GM12878 (cell line): ENCODE measurements at regions not wholly inside any gene's neighbourhood (a gene's known extent, or its start where the extent isn't known, plus 50 kb on each side); places are given as distances from the start of the nearest gene placed in this dataset.

Source experiments
- ATAC-seq: fragments of 200-7000 bp; cut with Tn5 transposase; 3 replicates; pipeline ENCODE4 v1.9.1; 2020; ENCODE audit warnings: mild to moderate bottlenecking, moderate library complexity
- BruUV-seq: library from RNA; stranded (reverse); fragments of 400-500 nt; replicated peaks from 2 replicates; lab custom pipeline; 2021; lab: Mats Ljungman, UMichigan
- CTCF ChIA-PET: fragments of 300-600 bp; sonication (Branson Sonifier 250); formaldehyde crosslinking; extraction: SDS; loops from one replicate; lab custom pipeline; 2021; ENCODE audit warnings: inconsistent platforms; lab: Yijun Ruan, JAX
- POLR2A ChIA-PET: fragments of 350-600 bp; formaldehyde crosslinking; extraction: SDS; loops from one replicate; lab custom pipeline; 2021; ENCODE audit warnings: inconsistent platforms; lab: Charles Lee
- RAD21 ChIA-PET: fragments of 300-600 bp; sonication (Branson Sonifier 250); formaldehyde crosslinking; loops from one replicate; lab custom pipeline; 2023; ENCODE audit warnings: antibody characterized with exemption; ENCODE audit not compliant: unreplicated experiment; lab: Charles Lee
- SMC1A ChIA-PET: fragments of 300-600 bp; sonication (Branson Sonifier 250); formaldehyde crosslinking; loops from one replicate; lab custom pipeline; 2023; ENCODE audit not compliant: unreplicated experiment, uncharacterized antibody; lab: Charles Lee
- DNase-seq: peaks from one replicate; pipeline ENCODE4 v3.0.0-alpha.2; 2011; ENCODE audit warnings: low read depth, low spot score
- FAIRE-seq: peaks from 3 replicates; lab custom pipeline; 2011; peaks lifted over from hg19 to GRCh38; lab: Jason Lieb, UNC
- H2AFZ ChIP-seq: 2 replicates; pipeline ENCODE4 v1.6.0; 2011; ENCODE audit warnings: low read depth, low read length, control low read depth; ENCODE audit not compliant: control insufficient read depth
- H3K27ac ChIP-seq: 2 replicates; pipeline ENCODE4 v1.5.1; 2011; ENCODE audit warnings: control low read depth; ENCODE audit not compliant: control insufficient read depth, insufficient read depth
- H3K27me3 ChIP-seq, 2 experiments: replicated peaks in 1 of 2; 2 replicates each; pipeline versions ENCODE4 v1.6.0 to v1.6.1; 2011; ENCODE audit warnings: low read length in 1 of 2; ENCODE audit not compliant: control insufficient read depth in 2 of 2, insufficient read depth in 2 of 2
- H3K36me3 ChIP-seq, 2 experiments: 2 replicates each; pipeline ENCODE4 v1.5.1; 2011; ENCODE audit warnings: low read length in 1 of 2; ENCODE audit not compliant: control insufficient read depth in 2 of 2, insufficient read depth in 2 of 2
- H3K4me1 ChIP-seq: 2 replicates; pipeline ENCODE4 v1.6.1; 2011; ENCODE audit warnings: mild to moderate bottlenecking, low read length, moderate library complexity, mixed read lengths; ENCODE audit not compliant: control insufficient read depth, insufficient read depth
- H3K4me2 ChIP-seq: 2 replicates; pipeline ENCODE4 v1.6.0; 2011; ENCODE audit warnings: control low read depth; ENCODE audit not compliant: control insufficient read depth, insufficient read depth
- H3K4me3 ChIP-seq: fragments of 200-600 bp; sonication (generic); 2 replicates; pipeline ENCODE4 v1.5.1; 2016
- H3K79me2 ChIP-seq: 2 replicates; pipeline ENCODE4 v1.6.0; 2011; ENCODE audit warnings: low read length; ENCODE audit not compliant: control insufficient read depth, insufficient read depth
- H3K9ac ChIP-seq: 2 replicates; pipeline ENCODE4 v1.8.0; 2011; ENCODE audit warnings: low read length, control low read depth, mixed read lengths; ENCODE audit not compliant: control insufficient read depth, insufficient read depth
- H3K9me3 ChIP-seq: replicated peaks from 3 replicates; pipeline ENCODE4 v1.5.1; 2011; ENCODE audit warnings: mild to moderate bottlenecking, low read length; ENCODE audit not compliant: control insufficient read depth, insufficient read depth
- H4K20me1 ChIP-seq: 2 replicates; pipeline ENCODE4 v1.6.0; 2011; ENCODE audit not compliant: control insufficient read depth, insufficient read depth
- BCL11A ChIP-seq: IDR thresholded peaks from 2 replicates; pipeline ENCODE4 v1.6.1; 2011; ENCODE audit warnings: low read depth, low read length
- CBX5 ChIP-seq: sonication (generic); IDR thresholded peaks from 2 replicates; pipeline ENCODE4 v1.6.1; 2016; ENCODE audit warnings: low read depth, moderate library complexity, mild to moderate bottlenecking, inconsistent platforms
- DPF2 ChIP-seq: fragments of 450-650 bp; IDR thresholded peaks from 2 replicates; pipeline ENCODE4 v1.6.1; 2017; ENCODE audit warnings: mild to moderate bottlenecking
- E2F4 ChIP-seq: IDR thresholded peaks from 2 replicates; pipeline ENCODE4 v1.6.1; 2012; ENCODE audit warnings: low read depth, low read length, improper control_type of control experiment
- EGR1 ChIP-seq, 2 experiments: IDR thresholded peaks; 1 replicate in 1 of 2; 2 replicates in 1 of 2; pipeline ENCODE4 v1.6.1; 2011 to 2012; ENCODE audit warnings: low read depth in 2 of 2, low read length in 2 of 2, borderline replicate concordance in 1 of 2, mild to moderate bottlenecking in 1 of 2, moderate library complexity in 1 of 2
- MAX ChIP-seq: IDR thresholded peaks from 2 replicates; pipeline ENCODE4 v1.6.1; 2012; ENCODE audit warnings: low read depth, low read length, improper control_type of control experiment
- MYB ChIP-seq: fragments of 150-350 bp; IDR thresholded peaks from 2 replicates; pipeline ENCODE4 v1.6.1; 2014; ENCODE audit warnings: mild to moderate bottlenecking, low read depth, low read length, borderline replicate concordance
- NR2C2 ChIP-seq: IDR thresholded peaks from 2 replicates; pipeline ENCODE4 v1.6.1; 2011; ENCODE audit warnings: borderline replicate concordance, low read depth; ENCODE audit not compliant: control insufficient read depth, insufficient read length
- POU2F2 ChIP-seq: IDR thresholded peaks from 3 replicates; pipeline ENCODE4 v1.6.1; 2011; ENCODE audit warnings: low read depth, mild to moderate bottlenecking, low read length, borderline replicate concordance
- RB1 ChIP-seq: fragments of 450-650 bp; formaldehyde crosslinking; IDR thresholded peaks from 2 replicates; pipeline ENCODE4 v1.6.1; 2017; ENCODE audit warnings: mild to moderate bottlenecking, borderline replicate concordance
- RCOR1 ChIP-seq: conservative IDR thresholded peaks from 2 replicates; pipeline ENCODE4 v1.6.1; 2012; ENCODE audit warnings: low read depth, low read length, improper control_type of control experiment
- SKIL ChIP-seq: fragments of 450-650 bp; IDR thresholded peaks from 2 replicates; pipeline ENCODE4 v1.6.1; 2017; ENCODE audit warnings: mild to moderate bottlenecking, low read depth, inconsistent platforms; ENCODE audit not compliant: poor library complexity, severe bottlenecking
- SMARCA5 ChIP-seq: fragments of 450-650 bp; IDR thresholded peaks from 2 replicates; pipeline ENCODE4 v1.6.1; 2017; ENCODE audit warnings: mild to moderate bottlenecking
- YY1 ChIP-seq: IDR thresholded peaks from 2 replicates; pipeline ENCODE4 v1.6.1; 2011; ENCODE audit warnings: low read depth, mild to moderate bottlenecking, low read length
- ZBTB4 ChIP-seq: fragments of 450-650 bp; formaldehyde crosslinking; IDR thresholded peaks from 2 replicates; pipeline ENCODE4 v1.4.0; 2022; ENCODE audit warnings: mild to moderate bottlenecking, moderate library complexity
- ZNF622 ChIP-seq: fragments of 450-650 bp; IDR thresholded peaks from 2 replicates; pipeline ENCODE4 v1.6.1; 2017; ENCODE audit warnings: mild to moderate bottlenecking, inconsistent platforms
- WGBS: methylation state at CpG from one replicate; pipeline ENCODE4 v1.1.6; 2016; ENCODE audit warnings: low lambda C conversion rate; ENCODE audit not compliant: insufficient replicate concordance, insufficient coverage; ENCODE audit errors: missing lambda C conversion rate; 5-methylcytosine and 5-hydroxymethylcytosine counted together
- in situ Hi-C: fragments of 300-500 bp; cut with MboI; formaldehyde crosslinking; loops from 9 replicates; pipeline ENCODE4 v1.14.3; 2018; ENCODE audit warnings: mixed read lengths
- intact Hi-C: fragments of 100-400 bp; cut with micrococcal nuclease; formaldehyde crosslinking; loops from one replicate; pipeline ENCODE4 v1.14.2; 2022; ENCODE audit not compliant: unreplicated experiment

GRCh38 chr4:12203945-12204344 lies 775.3 kb upstream of the HS3ST1 start (continued):
- TF ChIP-seq NR2C2 (no peak), DPF2 (no peak), MAX (no peak), POU2F2 (no peak)

- no peaks in the 10 kb centered on the region for H3K9me3 ChIP-seq
- H3K79me2 ChIP-seq = no peaks in the 10 kb centered on the region
- H2AFZ ChIP-seq = no peak overlapping the region
- H3K4me1 ChIP-seq = no peaks in the 10 kb centered on the region
- intact Hi-C loops = no loop called here
- FAIRE-seq (no peak), ATAC-seq (no peak), DNase-seq (no peak)
- ChIA-PET POLR2A (no interaction called here), RAD21 (no interaction called here), CTCF (no interaction called here), SMC1A (interaction anchor here (0.5 kb wide), 1 partner anchor 9 kb away, joined by 3 read pairs; no protein-coding TSS in a partner anchor)
- BruUV-seq = no TSS peak
- no peaks in the 10 kb centered on the region for H4K20me1 ChIP-seq
- WGBS = 21% methylated on average over 3 of the region's 3 CpGs
- no peak overlapping the region for H3K9ac ChIP-seq
- H3K4me3 ChIP-seq = no peak overlapping the region
- H3K36me3 ChIP-seq = no peaks in the 10 kb centered on the region
- in situ Hi-C loops = no loop called here
- no peak overlapping the region for H3K4me2 ChIP-seq
- no peaks in the 10 kb centered on the region for H3K27me3 ChIP-seq
- H3K27ac ChIP-seq = no peak overlapping the region
- TF ChIP-seq SMARCA5 (no peak), SKIL (no peak), RCOR1 (no peak), ZBTB4 (CRISPR knock-in tag) (no peak), EGR1 (IDR thresholded peaks at IDR 0.05; ENCODE audit: borderline replicate concordance in 1 of 2, low read depth in 2 of 2, low read length in 2 of 2) (no peak), ZNF622 (no peak), CBX5 (no peak), BCL11A (no peak), E2F4 (no peak), MAX (no peak), YY1 (no peak), RB1 (no peak), MYB (no peak)
Measured at GRCh38 chr4:12200226-12200625, 771.5 kb upstream of the HS3ST1 start.
